NCI-H1417 (cell line): ENCODE measurements at regions not wholly inside any gene's neighbourhood (a gene's known extent, or its start where the extent isn't known, plus 50 kb on each side); places are given as distances from the start of the nearest gene placed in this dataset.
"Not testable (repeated sequence)": the region's sequence is repeated elsewhere in the genome, so short reads cannot be mapped to it uniquely, and the experiment has no call there.

Experiments
- DNase-seq, 3 experiments: peaks; one replicate each; lab custom pipeline; 2025; lab: John Stamatoyannopoulos, UW

- no peak for DNase-seq
These were observed 550.7 kb downstream of the MN1 start for GRCh38 chr22:27250886-27251285.

- no peak for DNase-seq
These were observed 550.0 kb downstream of the MN1 start for GRCh38 chr22:27251563-27251962.

- DNase-seq: no peak
These were observed 549.1 kb downstream of the MN1 start for GRCh38 chr22:27252282-27253049.

GRCh38 chr22:27253108-27253902, 548.3 kb downstream of the MN1 start:
- no peak for DNase-seq

- not testable (repeated sequence) for DNase-seq
These were observed 547.5 kb downstream of the MN1 start for GRCh38 chr22:27254063-27254462.

- no peak for DNase-seq
These were observed 546.0 kb downstream of the MN1 start for GRCh38 chr22:27255580-27255979.

GRCh38 chr22:27257987-27258386, 543.6 kb downstream of the MN1 start:
- DNase-seq: no peak

GRCh38 chr22:27258616-27259172, 542.9 kb downstream of the MN1 start:
- no peak for DNase-seq

GRCh38 chr22:27259433-27259832, 542.1 kb downstream of the MN1 start:
- no peak for DNase-seq

- DNase-seq: no peak
These were observed 541.4 kb downstream of the MN1 start for GRCh38 chr22:27260087-27260698.

- no peak for DNase-seq
These were observed 539.2 kb downstream of the MN1 start for GRCh38 chr22:27262361-27262760.

- DNase-seq: no peak
These were observed 537.4 kb downstream of the MN1 start for GRCh38 chr22:27264184-27264583.

GRCh38 chr22:27267145-27267544, 534.4 kb downstream of the MN1 start:
- no peak for DNase-seq

GRCh38 chr22:27269751-27270543, 531.6 kb downstream of the MN1 start:
- no peak for DNase-seq

GRCh38 chr22:27270818-27271510, 530.6 kb downstream of the MN1 start:
- no peak for DNase-seq

- no peak for DNase-seq
These were observed 528.1 kb downstream of the MN1 start for GRCh38 chr22:27273436-27273835.

- DNase-seq: no peak
These were observed 527.7 kb downstream of the MN1 start for GRCh38 chr22:27273853-27274252.

- DNase-seq: no peak
These were observed 526.6 kb downstream of the MN1 start for GRCh38 chr22:27274770-27275449.

- no peak for DNase-seq
These were observed 522.6 kb downstream of the MN1 start for GRCh38 chr22:27278946-27279345.

GRCh38 chr22:27283240-27283639, 518.3 kb downstream of the MN1 start:
- no peak for DNase-seq

- no peak for DNase-seq
These were observed 517.8 kb downstream of the MN1 start for GRCh38 chr22:27283714-27284113.
